GM23338 (cell line): ENCODE measurements at regions not wholly inside any gene's neighbourhood (a gene's known extent, or its start where the extent isn't known, plus 50 kb on each side); places are given as distances from the start of the nearest gene placed in this dataset.

Source experiments
- ATAC-seq: fragments of 200-7000 bp; cut with Tn5 transposase; 3 replicates; pipeline ENCODE4 v1.9.1; 2020
- DNase-seq: peaks from one replicate; pipeline ENCODE4 v3.0.0-alpha.2; 2015; ENCODE audit warnings: low spot score
- H2AFZ ChIP-seq: fragments of 200-600 bp; sonication (generic); 2 replicates; pipeline ENCODE4 v1.8.0; 2016; ENCODE audit warnings: antibody characterized with exemption, mild to moderate bottlenecking, moderate library complexity
- H3F3A ChIP-seq: fragments of 200-600 bp; sonication (generic); replicated peaks from 2 replicates; pipeline ENCODE4 v1.8.0; 2017; ENCODE audit warnings: antibody characterized with exemption, mixed run types, low read depth
- H3K27ac ChIP-seq: fragments of 200-600 bp; sonication (generic); 2 replicates; pipeline ENCODE4 v1.6.1; 2016; ENCODE audit warnings: low read depth
- H3K27me3 ChIP-seq: fragments of 200-600 bp; sonication (generic); 2 replicates; pipeline ENCODE4 v1.8.0; 2016; ENCODE audit warnings: mild to moderate bottlenecking, mixed run types, moderate library complexity; ENCODE audit not compliant: insufficient read depth
- H3K36me3 ChIP-seq: fragments of 200-600 bp; sonication (generic); 2 replicates; pipeline ENCODE4 v1.8.0; 2016; ENCODE audit warnings: mild to moderate bottlenecking; ENCODE audit not compliant: insufficient read depth
- H3K4me1 ChIP-seq: fragments of 200-600 bp; sonication (generic); 2 replicates; pipeline ENCODE4 v1.8.0; 2016; ENCODE audit warnings: mild to moderate bottlenecking, moderate library complexity; ENCODE audit not compliant: insufficient read depth
- H3K4me2 ChIP-seq: fragments of 200-600 bp; sonication (generic); 2 replicates; pipeline ENCODE4 v1.7.1; 2017; ENCODE audit warnings: mixed run types
- H3K4me3 ChIP-seq: fragments of 200-600 bp; sonication (generic); 2 replicates; pipeline ENCODE4 v1.6.1; 2016; ENCODE audit warnings: mixed run types
- H3K79me2 ChIP-seq: fragments of 200-600 bp; sonication (generic); replicated peaks from 2 replicates; pipeline ENCODE4 v1.8.0; 2017; ENCODE audit warnings: mild to moderate bottlenecking; ENCODE audit not compliant: insufficient read depth
- H3K9me2 ChIP-seq: fragments of 200-600 bp; sonication (generic); 2 replicates; pipeline ENCODE4 v1.8.0; 2017; ENCODE audit not compliant: insufficient read depth
- H4K20me1 ChIP-seq: fragments of 200-600 bp; sonication (generic); replicated peaks from 2 replicates; pipeline ENCODE4 v1.8.0; 2017; ENCODE audit warnings: mild to moderate bottlenecking; ENCODE audit not compliant: insufficient read depth
- H3K27ac Mint-ChIP-seq: 2 replicates; pipeline ENCODE4 v1.8.0; 2020; ENCODE audit warnings: inconsistent platforms, mild to moderate bottlenecking, moderate library complexity, mixed read lengths
- H3K27me3 Mint-ChIP-seq: 3 replicates; pipeline ENCODE4 v1.8.0; 2022; ENCODE audit warnings: low read depth, mild to moderate bottlenecking, moderate library complexity, mixed read lengths, inconsistent platforms; ENCODE audit not compliant: insufficient read depth, poor library complexity
- H3K36me3 Mint-ChIP-seq: 3 replicates; pipeline ENCODE4 v1.8.0; 2021; ENCODE audit warnings: low read depth, mild to moderate bottlenecking, inconsistent platforms, moderate library complexity, mixed read lengths
- H3K4me1 Mint-ChIP-seq: 3 replicates; pipeline ENCODE4 v1.8.0; 2020; ENCODE audit warnings: mild to moderate bottlenecking, inconsistent platforms, mixed read lengths
- H3K4me3 Mint-ChIP-seq: 3 replicates; pipeline ENCODE4 v1.8.0; 2021; ENCODE audit warnings: moderate library complexity, mild to moderate bottlenecking, inconsistent platforms, mixed read lengths
- H3K9me3 Mint-ChIP-seq: 3 replicates; pipeline ENCODE4 v1.8.0; 2020; ENCODE audit warnings: moderate library complexity, mild to moderate bottlenecking, inconsistent platforms, mixed read lengths
- CREB1 ChIP-seq: fragments of 250-450 bp; sonication (Bioruptor Pico); IDR thresholded peaks from 2 replicates; pipeline ENCODE4 v1.5.0; 2020; ENCODE audit warnings: low read depth, mild to moderate bottlenecking, moderate library complexity
- EZH2phosphoT487 ChIP-seq: fragments of 200-600 bp; sonication (generic); IDR thresholded peaks from one replicate; pipeline ENCODE4 v1.8.1; 2018; ENCODE audit warnings: antibody characterized with exemption; ENCODE audit not compliant: unreplicated experiment
- POLR2AphosphoS5 ChIP-seq: IDR thresholded peaks from 2 replicates; pipeline ENCODE4 v1.6.1; 2016; ENCODE audit warnings: antibody characterized with exemption, low read depth
- TF ChIP-seq, protein P1 (sequence below): IDR thresholded peaks from 2 replicates; pipeline ENCODE4 v1.6.1; 2016; ENCODE audit warnings: antibody characterized with exemption
- TF ChIP-seq, protein P2 (sequence below), 2 experiments: fragments of 200-600 bp in 1 of 2; sonication (generic) in 1 of 2; conservative IDR thresholded peaks; 2 replicates each; pipeline versions ENCODE4 v1.5.1 to v1.6.1; 2016 to 2017; ENCODE audit warnings: antibody characterized with exemption in 2 of 2, low read depth in 2 of 2, mild to moderate bottlenecking in 2 of 2, moderate library complexity in 1 of 2
- TF ChIP-seq, protein P3 (sequence below): fragments of 250-450 bp; sonication (Bioruptor Pico); IDR thresholded peaks from 2 replicates; pipeline ENCODE4 v1.5.0; 2020; ENCODE audit warnings: mild to moderate bottlenecking, moderate library complexity

DNA sequence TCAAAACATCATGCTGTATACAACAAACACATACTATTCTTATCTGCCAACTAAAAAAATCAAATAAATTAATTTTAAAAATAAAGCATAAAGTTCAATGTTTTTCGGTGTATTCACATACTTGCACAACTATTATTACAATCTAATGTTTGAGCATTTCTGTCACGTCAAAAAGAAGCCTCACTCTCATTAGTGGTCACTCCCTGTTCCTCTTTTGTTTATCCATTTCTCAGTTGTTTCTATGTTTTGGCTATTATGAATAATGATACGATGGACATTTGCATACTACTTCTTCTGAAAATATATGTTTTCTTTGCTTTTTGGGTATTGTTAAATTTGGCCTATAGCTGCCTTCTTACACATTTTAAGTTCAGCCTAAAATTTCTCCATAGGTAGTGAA is 773.0 kb upstream of the HS6ST1 start:
- no peak overlapping the region for H3K4me3 Mint-ChIP-seq
- H3K79me2 ChIP-seq = no peaks in the 10 kb centered on the region
- no peak for DNase-seq
- H3K36me3 Mint-ChIP-seq = no peaks in the 10 kb centered on the region
- TF ChIP-seq, protein P1, sequence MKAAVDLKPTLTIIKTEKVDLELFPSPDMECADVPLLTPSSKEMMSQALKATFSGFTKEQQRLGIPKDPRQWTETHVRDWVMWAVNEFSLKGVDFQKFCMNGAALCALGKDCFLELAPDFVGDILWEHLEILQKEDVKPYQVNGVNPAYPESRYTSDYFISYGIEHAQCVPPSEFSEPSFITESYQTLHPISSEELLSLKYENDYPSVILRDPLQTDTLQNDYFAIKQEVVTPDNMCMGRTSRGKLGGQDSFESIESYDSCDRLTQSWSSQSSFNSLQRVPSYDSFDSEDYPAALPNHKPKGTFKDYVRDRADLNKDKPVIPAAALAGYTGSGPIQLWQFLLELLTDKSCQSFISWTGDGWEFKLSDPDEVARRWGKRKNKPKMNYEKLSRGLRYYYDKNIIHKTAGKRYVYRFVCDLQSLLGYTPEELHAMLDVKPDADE = no peak
- TF ChIP-seq CREB1 (CRISPR knock-in tag) (no peak), EZH2phosphoT487 (no peak), POLR2AphosphoS5 (no peak)
- TF ChIP-seq, protein P2, sequence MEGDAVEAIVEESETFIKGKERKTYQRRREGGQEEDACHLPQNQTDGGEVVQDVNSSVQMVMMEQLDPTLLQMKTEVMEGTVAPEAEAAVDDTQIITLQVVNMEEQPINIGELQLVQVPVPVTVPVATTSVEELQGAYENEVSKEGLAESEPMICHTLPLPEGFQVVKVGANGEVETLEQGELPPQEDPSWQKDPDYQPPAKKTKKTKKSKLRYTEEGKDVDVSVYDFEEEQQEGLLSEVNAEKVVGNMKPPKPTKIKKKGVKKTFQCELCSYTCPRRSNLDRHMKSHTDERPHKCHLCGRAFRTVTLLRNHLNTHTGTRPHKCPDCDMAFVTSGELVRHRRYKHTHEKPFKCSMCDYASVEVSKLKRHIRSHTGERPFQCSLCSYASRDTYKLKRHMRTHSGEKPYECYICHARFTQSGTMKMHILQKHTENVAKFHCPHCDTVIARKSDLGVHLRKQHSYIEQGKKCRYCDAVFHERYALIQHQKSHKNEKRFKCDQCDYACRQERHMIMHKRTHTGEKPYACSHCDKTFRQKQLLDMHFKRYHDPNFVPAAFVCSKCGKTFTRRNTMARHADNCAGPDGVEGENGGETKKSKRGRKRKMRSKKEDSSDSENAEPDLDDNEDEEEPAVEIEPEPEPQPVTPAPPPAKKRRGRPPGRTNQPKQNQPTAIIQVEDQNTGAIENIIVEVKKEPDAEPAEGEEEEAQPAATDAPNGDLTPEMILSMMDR (conservative IDR thresholded peaks at IDR 0.05; ENCODE audit: low read depth in 2 of 2) = no peak
- TF ChIP-seq, protein P3, sequence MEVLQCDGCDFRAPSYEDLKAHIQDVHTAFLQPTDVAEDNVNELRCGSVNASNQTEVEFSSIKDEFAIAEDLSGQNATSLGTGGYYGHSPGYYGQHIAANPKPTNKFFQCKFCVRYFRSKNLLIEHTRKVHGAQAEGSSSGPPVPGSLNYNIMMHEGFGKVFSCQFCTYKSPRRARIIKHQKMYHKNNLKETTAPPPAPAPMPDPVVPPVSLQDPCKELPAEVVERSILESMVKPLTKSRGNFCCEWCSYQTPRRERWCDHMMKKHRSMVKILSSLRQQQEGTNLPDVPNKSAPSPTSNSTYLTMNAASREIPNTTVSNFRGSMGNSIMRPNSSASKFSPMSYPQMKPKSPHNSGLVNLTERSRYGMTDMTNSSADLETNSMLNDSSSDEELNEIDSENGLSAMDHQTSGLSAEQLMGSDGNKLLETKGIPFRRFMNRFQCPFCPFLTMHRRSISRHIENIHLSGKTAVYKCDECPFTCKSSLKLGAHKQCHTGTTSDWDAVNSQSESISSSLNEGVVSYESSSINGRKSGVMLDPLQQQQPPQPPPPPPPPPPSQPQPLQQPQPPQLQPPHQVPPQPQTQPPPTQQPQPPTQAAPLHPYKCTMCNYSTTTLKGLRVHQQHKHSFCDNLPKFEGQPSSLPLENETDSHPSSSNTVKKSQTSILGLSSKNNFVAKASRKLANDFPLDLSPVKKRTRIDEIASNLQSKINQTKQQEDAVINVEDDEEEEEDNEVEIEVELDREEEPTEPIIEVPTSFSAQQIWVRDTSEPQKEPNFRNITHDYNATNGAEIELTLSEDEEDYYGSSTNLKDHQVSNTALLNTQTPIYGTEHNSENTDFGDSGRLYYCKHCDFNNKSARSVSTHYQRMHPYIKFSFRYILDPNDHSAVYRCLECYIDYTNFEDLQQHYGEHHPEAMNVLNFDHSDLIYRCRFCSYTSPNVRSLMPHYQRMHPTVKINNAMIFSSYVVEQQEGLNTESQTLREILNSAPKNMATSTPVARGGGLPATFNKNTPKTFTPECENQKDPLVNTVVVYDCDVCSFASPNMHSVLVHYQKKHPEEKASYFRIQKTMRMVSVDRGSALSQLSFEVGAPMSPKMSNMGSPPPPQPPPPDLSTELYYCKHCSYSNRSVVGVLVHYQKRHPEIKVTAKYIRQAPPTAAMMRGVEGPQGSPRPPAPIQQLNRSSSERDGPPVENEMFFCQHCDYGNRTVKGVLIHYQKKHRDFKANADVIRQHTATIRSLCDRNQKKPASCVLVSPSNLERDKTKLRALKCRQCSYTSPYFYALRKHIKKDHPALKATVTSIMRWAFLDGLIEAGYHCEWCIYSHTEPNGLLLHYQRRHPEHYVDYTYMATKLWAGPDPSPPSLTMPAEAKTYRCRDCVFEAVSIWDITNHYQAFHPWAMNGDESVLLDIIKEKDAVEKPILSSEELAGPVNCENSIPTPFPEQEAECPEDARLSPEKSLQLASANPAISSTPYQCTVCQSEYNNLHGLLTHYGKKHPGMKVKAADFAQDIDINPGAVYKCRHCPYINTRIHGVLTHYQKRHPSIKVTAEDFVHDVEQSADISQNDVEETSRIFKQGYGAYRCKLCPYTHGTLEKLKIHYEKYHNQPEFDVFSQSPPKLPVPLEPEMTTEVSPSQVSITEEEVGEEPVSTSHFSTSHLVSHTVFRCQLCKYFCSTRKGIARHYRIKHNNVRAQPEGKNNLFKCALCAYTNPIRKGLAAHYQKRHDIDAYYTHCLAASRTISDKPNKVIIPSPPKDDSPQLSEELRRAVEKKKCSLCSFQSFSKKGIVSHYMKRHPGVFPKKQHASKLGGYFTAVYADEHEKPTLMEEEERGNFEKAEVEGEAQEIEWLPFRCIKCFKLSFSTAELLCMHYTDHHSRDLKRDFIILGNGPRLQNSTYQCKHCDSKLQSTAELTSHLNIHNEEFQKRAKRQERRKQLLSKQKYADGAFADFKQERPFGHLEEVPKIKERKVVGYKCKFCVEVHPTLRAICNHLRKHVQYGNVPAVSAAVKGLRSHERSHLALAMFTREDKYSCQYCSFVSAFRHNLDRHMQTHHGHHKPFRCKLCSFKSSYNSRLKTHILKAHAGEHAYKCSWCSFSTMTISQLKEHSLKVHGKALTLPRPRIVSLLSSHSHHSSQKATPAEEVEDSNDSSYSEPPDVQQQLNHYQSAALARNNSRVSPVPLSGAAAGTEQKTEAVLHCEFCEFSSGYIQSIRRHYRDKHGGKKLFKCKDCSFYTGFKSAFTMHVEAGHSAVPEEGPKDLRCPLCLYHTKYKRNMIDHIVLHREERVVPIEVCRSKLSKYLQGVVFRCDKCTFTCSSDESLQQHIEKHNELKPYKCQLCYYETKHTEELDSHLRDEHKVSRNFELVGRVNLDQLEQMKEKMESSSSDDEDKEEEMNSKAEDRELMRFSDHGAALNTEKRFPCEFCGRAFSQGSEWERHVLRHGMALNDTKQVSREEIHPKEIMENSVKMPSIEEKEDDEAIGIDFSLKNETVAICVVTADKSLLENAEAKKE = no peak
- no peaks in the 10 kb centered on the region for H3K4me1 ChIP-seq
- no peak overlapping the region for H3K27ac ChIP-seq
- H3K27me3 ChIP-seq = no peaks in the 10 kb centered on the region
- no peaks in the 10 kb centered on the region for H3K36me3 ChIP-seq
- H3K27ac Mint-ChIP-seq = no peak overlapping the region
- no peaks in the 10 kb centered on the region for H3K9me3 Mint-ChIP-seq
- peaks cover 2% of the 10 kb centered on the region; the same call in 2 of the 3 replicates for H3K4me1 Mint-ChIP-seq
- no peaks in the 10 kb centered on the region for H3K27me3 Mint-ChIP-seq
- no peaks in the 10 kb centered on the region for H3K9me2 ChIP-seq
- H3K4me3 ChIP-seq = no peak overlapping the region
- H3K4me2 ChIP-seq = no peak overlapping the region
- H4K20me1 ChIP-seq = no peaks in the 10 kb centered on the region
- H2AFZ ChIP-seq = no peak overlapping the region
- ATAC-seq = no peak
- no peaks in the 10 kb centered on the region for H3F3A ChIP-seq
